ENCODE measurements at regions not wholly inside any gene's neighbourhood (a gene's known extent, or its start where the extent isn't known, plus 50 kb on each side); places are given as distances from the start of the nearest gene placed in this dataset.

DNA sequence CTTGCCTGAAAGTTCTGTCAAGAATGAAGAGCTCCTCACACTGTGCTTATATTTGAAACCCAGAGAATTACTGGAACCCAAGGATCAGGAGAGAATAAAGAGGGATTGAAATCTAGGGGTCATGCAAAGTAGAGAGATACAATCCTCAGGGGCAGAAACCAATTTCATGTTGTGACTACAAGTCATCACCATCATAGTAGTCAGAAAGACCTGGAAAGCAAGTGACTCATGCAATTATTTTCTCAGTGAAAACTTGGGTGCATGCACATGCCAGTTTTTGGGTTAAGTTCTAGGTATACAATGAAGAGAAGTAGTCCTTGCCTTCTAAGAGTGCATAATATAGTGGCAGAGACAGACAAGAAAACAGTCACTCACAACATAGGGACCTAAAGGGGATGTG is 210.0 kb downstream of the ZC3H11B start:
- DNase-seq (ENCODE audit: low read depth, low spot score), result no peak

GRCh38 chr1:219401724-219402625 is 210.9 kb downstream of the ZC3H11B start:
- no peak for DNase-seq (ENCODE audit: low read depth, low spot score)

- no peak for DNase-seq (ENCODE audit: low read depth, low spot score)
Measured at GRCh38 chr1:219399446-219399845, 213.5 kb downstream of the ZC3H11B start.

GRCh38 chr1:219398815-219399396 is 214.0 kb downstream of the ZC3H11B start:
- no peak for DNase-seq (ENCODE audit: low read depth, low spot score)

GRCh38 chr1:219397511-219397910 is 215.4 kb downstream of the ZC3H11B start:
- no peak for DNase-seq (ENCODE audit: low read depth, low spot score)

DNA sequence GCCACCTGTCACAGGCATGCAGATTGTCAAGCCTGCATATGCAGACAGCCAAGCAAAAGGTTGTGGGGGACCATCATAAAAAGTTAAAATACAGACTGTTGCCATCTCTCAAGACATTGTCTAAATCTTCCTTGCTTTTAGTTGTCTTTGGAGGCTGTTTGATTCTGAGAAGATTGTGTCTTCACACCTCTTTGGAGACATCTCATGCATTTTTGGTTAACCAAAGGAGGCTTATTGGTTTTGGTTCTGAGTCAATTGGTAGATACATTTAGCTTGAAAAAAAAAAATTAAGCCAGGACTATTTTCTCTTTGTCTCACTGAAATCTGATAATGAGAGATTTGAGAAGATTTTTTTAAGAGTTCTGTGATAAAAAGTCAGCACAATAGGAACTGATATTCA is 217.6 kb downstream of the LYPLAL1 start:
- no peak for DNase-seq (ENCODE audit: low read depth, low spot score)

- DNase-seq (ENCODE audit: low read depth, low spot score), result no peak
Measured at GRCh38 chr1:219387211-219387610, 213.5 kb downstream of the LYPLAL1 start.

DNA sequence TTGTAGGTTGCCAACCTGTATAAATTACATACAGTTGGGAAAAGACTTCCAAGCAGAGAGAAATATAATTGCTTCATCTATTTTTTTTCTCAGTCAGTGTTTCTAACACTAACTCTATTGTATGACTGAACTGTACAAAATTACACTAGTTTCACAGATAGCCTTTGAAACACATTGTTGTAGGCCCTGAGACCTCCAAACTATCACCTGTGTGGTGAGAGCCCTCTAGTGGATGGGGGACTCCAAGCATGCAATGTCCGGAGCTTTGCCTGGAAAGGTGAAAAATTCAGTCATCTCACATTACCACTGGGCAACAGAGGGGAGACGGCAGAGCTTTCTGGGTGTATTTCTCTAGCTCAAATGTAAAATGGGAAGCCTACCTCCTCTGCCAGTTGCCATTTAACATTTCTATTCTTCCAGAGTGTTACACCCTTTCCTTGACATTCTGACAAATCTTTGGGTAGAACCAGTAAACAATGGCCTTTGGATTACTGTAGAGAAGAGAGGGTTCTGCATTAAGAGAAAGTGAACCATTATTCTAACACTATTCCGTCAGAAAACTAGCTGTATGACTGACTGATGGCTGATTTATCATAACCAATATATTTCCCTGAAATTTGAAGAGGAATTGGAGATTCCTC is 212.2 kb downstream of the LYPLAL1 start:
- peak; percentile 82 for DNase-seq (ENCODE audit: low read depth, low spot score)

- no peak for DNase-seq (ENCODE audit: low read depth, low spot score)
Measured at GRCh38 chr1:219383281-219383680, 209.6 kb downstream of the LYPLAL1 start.

DNA sequence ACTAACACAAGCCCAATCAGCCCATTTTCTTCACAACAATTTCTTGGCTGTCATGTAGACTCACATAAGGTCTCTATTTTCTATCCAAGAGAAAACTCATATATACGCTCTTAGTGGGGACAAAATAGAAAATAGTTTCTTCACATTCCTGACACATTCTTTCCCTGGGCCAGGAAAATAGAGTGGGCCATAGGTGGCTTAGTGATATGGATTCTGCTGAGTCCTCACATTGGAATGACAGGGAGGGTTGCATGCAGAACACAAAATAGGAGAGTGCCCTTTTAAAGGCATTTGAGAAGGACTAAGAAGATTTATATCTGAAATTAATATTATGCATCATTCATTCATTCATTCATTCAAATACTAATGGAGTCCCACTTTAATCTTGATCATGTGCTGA is 207.7 kb downstream of the LYPLAL1 start:
- DNase-seq (ENCODE audit: low read depth, low spot score), result no peak

DNA sequence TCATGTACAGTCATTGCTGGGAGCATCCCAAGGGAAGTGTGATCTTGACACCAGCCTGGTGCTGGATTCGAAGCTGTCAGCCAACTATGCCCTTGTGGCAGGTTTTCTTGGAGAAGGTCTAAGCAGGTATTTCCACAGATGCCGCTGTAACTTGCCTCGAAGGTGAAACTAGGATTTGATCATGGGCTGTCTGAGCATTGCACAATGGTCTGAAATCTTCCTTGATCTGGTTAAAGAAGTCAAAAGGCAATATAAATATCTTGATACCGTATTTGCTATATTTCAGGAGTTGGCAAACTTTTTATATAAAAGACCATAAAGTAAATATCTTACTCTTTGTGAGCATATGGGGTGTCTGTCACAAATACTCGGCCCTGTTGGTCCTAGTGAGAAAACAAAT is 206.8 kb downstream of the LYPLAL1 start:
- no peak for DNase-seq (ENCODE audit: low read depth, low spot score)

DNA sequence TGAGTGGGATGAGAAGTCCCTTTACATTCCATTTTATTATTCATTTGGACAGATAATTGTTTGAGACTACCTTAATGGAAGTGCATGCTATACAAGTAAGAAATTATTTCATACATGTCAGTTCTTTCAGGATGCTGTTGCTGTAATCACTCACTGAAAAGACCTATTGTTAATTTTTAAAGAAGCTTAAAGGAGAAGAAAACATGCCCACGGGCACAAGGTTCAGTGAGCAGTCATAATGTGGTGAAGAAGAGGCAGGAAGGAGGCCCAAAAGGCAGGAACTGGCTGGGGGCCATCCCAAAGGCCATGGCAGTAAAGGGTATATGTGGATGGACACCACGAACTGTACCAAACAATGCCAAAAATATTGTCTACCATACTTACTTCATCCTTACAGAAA is 206.0 kb downstream of the LYPLAL1 start:
- DNase-seq (ENCODE audit: low read depth, low spot score), result no peak

GRCh38 chr1:219374636-219375035 is 201.0 kb downstream of the LYPLAL1 start:
- no peak for DNase-seq (ENCODE audit: low read depth, low spot score)

- DNase-seq (ENCODE audit: low read depth, low spot score), result no peak
Measured at GRCh38 chr1:219374046-219374566, 200.4 kb downstream of the LYPLAL1 start.

DNA sequence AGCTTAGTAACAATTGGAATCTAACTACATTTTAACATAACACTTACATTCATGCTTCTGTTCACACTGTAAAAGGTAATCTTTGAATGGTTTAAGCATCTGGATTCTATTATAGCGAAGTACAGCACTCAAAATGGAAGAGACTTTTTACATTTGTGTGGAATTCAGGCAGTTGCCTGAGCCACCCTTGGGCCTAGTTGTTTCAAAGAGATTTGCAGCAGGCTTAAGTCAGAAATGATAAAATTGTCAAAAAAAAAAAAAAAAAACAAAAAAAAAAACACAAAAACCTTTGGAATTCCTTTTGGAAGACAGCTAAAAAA is 199.9 kb downstream of the LYPLAL1 start:
- DNase-seq (ENCODE audit: low read depth, low spot score), result no peak

GRCh38 chr1:219372916-219373615 is 199.4 kb downstream of the LYPLAL1 start:
- no peak for DNase-seq (ENCODE audit: low read depth, low spot score)

DNA sequence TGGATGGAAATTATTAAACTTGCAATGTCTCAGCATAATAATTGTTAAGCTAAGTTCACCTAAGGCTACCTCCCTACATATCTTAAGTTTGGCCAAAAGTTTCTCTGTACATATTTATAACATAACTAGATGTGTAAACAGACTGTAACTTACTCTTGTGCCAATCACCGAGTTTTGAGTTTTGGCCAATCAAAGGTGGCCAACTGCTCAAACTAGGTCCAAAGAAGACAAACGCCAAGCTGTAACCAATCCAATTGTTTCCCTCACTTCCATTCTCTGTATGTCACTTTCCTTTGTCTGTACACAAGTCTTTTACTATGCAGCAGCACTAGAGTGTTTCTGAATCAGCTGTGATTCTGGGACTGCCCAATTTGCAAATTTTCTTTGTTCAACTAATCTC is 197.8 kb downstream of the LYPLAL1 start:
- no peak for DNase-seq (ENCODE audit: low read depth, low spot score)

- no peak for DNase-seq (ENCODE audit: low read depth, low spot score)
Measured at GRCh38 chr1:219367496-219367895, 193.8 kb downstream of the LYPLAL1 start.

DNA sequence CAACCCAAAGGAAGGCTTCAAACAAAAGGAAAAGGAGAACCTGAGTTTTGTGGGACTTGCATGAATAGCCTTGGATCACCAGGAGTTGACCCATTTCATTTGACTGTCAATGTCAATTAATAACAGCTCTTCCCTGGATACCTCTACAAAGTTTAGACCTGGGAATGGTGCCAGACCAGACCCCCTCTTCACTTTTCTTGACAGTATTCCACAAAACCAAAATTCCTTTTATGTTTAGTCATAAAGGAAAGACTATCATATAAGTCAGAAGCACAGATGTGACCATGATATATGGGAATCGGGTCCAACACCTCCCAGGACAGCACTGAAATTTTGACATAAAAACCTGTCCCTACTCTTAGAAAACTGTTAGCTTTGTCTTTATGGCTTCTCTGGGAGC is 191.8 kb downstream of the LYPLAL1 start:
- peak; percentile 25 for DNase-seq (ENCODE audit: low read depth, low spot score)

GRCh38 chr1:219362702-219363101 is 189.0 kb downstream of the LYPLAL1 start:
- DNase-seq (ENCODE audit: low read depth, low spot score), result no peak

- peak; percentile 35 for DNase-seq (ENCODE audit: low read depth, low spot score)
Measured at GRCh38 chr1:219359126-219359525, 185.4 kb downstream of the LYPLAL1 start.

DNA sequence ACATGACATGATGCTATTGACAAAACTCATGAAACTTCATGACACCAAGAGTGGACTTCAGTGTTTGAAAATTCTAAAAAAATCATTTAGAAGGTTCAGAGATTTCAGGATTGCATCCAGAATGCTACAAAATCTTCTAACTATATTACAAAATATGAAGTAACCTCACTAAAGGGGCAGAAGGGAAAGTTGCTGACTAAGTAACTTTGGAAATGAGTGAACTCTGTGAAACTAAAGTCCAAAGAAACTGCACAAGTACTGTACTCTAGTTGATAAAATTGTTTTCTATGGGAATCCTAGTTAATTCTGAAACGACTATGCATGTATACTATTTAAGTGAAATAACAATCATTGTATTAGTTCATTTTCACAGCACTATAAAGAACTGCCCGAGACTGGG is 184.4 kb downstream of the LYPLAL1 start:
- no peak for DNase-seq (ENCODE audit: low read depth, low spot score)
